ENCODE measurements at regions not wholly inside any gene's neighbourhood (a gene's known extent, or its start where the extent isn't known, plus 50 kb on each side); places are given as distances from the start of the nearest gene placed in this dataset.
"Not testable (repeated sequence)": the region's sequence is repeated elsewhere in the genome, so short reads cannot be mapped to it uniquely, and the experiment has no call there.

DNA sequence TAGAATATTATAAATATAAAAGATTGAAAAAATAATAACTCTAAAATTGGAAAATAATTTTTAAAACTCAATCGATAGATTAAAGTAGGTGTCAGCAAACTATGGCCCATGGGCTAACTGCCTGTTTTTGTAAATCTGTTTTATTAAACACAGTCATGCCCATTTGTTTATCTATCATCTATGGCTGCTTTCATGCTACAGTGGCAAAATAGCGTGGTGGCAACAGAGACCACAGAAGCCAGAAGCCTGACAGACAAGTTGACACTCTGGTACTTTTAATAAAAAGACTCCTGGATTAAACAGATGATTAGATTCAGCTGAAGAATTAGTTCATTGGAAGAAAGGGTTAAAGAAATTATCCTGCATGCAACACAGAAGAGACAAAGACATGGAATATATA is 400.7 kb upstream of the RORB start:
- no peak for DNase-seq (ENCODE audit: low spot score)
- H3K4me3 Mint-ChIP-seq: no peak overlapping the region
- H3K36me3 Mint-ChIP-seq: no peaks in the 10 kb centered on the region
- H3K27ac Mint-ChIP-seq: no peak overlapping the region
- no peak for ATAC-seq
- no peaks in the 10 kb centered on the region for H3K27me3 Mint-ChIP-seq
- no peaks in the 10 kb centered on the region for H3K4me1 Mint-ChIP-seq (ENCODE audit: low read depth in 2 of 2)
- no peaks in the 10 kb centered on the region for H3K9me3 Mint-ChIP-seq

DNA sequence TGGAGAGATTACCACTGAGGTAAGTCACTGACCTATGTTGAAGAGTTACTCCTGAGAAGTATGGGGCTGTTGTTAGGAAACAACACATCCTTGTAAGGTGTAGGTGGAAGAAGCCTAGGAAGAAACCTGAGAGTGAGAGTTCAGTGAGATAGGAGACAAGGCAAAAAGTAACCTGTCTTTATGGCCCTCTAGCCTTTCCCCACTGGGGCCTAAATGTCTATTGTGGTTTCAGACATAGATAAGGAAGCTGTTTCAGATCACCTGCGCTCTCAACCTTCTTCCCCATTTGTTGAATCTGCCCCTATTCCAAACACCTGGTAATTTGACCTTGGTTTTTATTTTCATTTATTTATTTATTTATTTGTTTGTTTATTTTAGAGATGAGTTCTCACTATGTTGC is 397.1 kb upstream of the RORB start:
- no peaks in the 10 kb centered on the region for H3K27me3 Mint-ChIP-seq
- peaks cover 7% of the 10 kb centered on the region for H3K36me3 Mint-ChIP-seq
- DNase-seq (ENCODE audit: low spot score) (no peak), ATAC-seq (no peak)
- no peak overlapping the region for H3K27ac Mint-ChIP-seq
- peaks cover 8% of the 10 kb centered on the region for H3K9me3 Mint-ChIP-seq
- H3K4me3 Mint-ChIP-seq: no peak overlapping the region
- H3K4me1 Mint-ChIP-seq (ENCODE audit: low read depth in 2 of 2): peaks cover 0 to 4% of the 10 kb centered on the region in 2 donors

DNA sequence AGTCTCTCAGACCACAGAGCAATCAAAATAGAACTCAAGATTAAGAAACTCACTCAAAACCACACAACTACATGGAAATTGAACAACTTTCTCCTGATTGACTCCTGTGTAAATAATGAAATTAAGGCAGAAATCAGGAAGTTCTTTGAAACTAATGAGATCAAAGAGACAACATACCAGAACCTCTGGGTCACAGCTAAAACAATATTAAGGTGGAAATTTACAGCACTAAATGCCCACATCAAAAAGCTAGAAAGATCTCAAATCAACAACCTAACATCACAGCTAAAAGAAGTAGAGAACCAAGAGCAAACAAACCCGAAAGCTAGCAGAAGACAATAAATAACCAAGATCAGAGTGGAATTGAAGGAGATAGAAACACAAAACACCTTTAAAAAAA is 395.0 kb upstream of the RORB start:
- not testable (repeated sequence) for H3K27me3 Mint-ChIP-seq; DNase-seq (ENCODE audit: low spot score); H3K36me3 Mint-ChIP-seq; H3K27ac Mint-ChIP-seq; H3K4me3 Mint-ChIP-seq; H3K4me1 Mint-ChIP-seq (ENCODE audit: low read depth in 2 of 2); ATAC-seq; H3K9me3 Mint-ChIP-seq

DNA sequence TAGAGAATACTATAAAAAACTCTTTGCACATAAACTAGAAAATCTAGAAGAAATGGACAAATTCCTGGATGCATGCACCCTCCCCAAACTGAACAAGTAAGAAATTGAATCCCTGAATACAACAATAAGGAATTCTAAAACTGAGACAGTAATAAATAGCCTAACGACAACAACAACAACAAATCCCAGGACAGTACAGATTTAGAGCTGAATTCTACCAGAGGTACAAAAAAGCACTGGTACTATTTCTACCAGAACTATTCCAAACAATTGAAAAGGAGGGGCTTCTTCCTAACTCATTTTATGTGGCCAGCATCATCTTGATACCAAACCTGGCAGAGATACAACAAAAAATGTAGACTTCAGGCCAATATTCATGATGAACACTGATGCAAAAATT is 394.4 kb upstream of the RORB start:
- Mint-ChIP-seq H3K4me3 (no peak overlapping the region), H3K4me1 (ENCODE audit: low read depth in 2 of 2) (peaks cover 0 to 4% of the 10 kb centered on the region in 2 donors), H3K27ac (no peak overlapping the region), H3K9me3 (peaks cover 8% of the 10 kb centered on the region), H3K36me3 (peaks cover 7% of the 10 kb centered on the region), H3K27me3 (no peaks in the 10 kb centered on the region)
- ATAC-seq: no peak
- no peak for DNase-seq (ENCODE audit: low spot score)

DNA sequence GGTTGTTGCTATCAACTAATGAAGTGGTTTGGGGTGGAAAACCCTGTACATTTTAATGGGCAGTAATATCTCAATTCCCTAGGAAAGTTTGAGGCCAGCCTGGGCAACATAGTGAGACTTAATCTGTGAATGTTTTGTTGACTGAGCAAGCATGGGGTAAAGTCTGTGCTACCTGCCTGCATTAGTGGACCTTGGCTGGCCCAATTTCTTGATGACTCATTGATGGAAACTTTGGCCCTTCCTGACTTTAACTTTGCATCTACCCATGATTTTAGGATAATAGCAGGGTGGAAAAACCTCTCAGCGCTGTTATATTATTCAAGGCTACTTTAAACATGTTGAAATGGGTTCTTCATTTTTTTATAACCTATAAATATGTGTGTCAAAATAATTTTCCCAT is 389.4 kb upstream of the RORB start:
- Mint-ChIP-seq H3K27me3 (no peaks in the 10 kb centered on the region), H3K9me3 (no peaks in the 10 kb centered on the region), H3K27ac (no peak overlapping the region), H3K36me3 (no peaks in the 10 kb centered on the region), H3K4me1 (ENCODE audit: low read depth in 2 of 2) (no peaks in the 10 kb centered on the region), H3K4me3 (no peak overlapping the region)
- DNase-seq (ENCODE audit: low spot score): no peak
- no peak for ATAC-seq

DNA sequence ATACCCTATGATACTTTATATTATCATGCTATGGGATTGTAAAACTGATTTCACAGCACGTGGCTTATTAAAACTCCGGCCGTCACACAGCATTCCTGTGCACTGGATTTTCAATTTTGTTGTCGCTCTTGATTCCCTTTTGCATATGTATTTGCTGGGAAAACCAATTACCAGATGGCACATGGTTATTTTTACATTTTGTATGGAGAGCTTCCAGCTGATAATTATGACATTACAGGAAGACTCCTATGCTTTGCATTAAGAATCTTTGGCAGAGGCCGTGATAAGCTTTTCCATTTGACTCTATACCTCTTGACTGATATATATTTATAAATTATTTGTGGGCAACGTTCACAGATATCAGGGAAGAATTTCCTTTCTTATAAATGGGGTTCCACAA is 381.2 kb upstream of the RORB start:
- Mint-ChIP-seq H3K27ac (no peak overlapping the region), H3K36me3 (peaks cover 4% of the 10 kb centered on the region), H3K9me3 (peaks cover 2% of the 10 kb centered on the region), H3K4me3 (no peak overlapping the region), H3K27me3 (no peaks in the 10 kb centered on the region), H3K4me1 (ENCODE audit: low read depth in 2 of 2) (peaks cover 11 to 23% of the 10 kb centered on the region in 2 donors)
- no peak for DNase-seq (ENCODE audit: low spot score)
- no peak for ATAC-seq

DNA sequence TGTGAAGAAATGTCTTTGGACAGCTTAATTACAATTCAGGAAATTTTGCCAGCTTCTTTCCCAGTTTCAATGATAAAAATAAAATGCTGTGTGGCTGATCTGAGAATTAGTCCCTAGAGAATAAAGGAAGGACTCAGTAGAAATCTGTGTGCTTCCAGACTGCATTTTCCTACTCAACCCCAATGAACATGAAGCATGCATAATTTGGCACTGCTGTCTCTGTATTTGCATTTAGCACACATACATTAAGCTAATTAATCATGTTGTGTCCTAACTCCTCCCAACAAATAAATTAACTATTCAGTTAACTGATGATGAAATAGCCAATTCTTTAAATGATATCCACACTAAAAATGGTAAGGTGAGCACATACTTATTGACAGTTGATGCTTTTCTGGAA is 380.0 kb upstream of the RORB start:
- peaks cover 3% of the 10 kb centered on the region for H3K9me3 Mint-ChIP-seq
- H3K4me1 Mint-ChIP-seq (ENCODE audit: low read depth in 2 of 2): peaks cover 13 to 29% of the 10 kb centered on the region in 2 donors
- H3K27ac Mint-ChIP-seq: peak overlapping the region in 1 of 2 donors; percentile 67
- ATAC-seq (no peak), DNase-seq (ENCODE audit: low spot score) (no peak)
- H3K4me3 Mint-ChIP-seq: peak overlapping the region; percentile 28
- peaks cover 4% of the 10 kb centered on the region for H3K36me3 Mint-ChIP-seq
- no peaks in the 10 kb centered on the region for H3K27me3 Mint-ChIP-seq

DNA sequence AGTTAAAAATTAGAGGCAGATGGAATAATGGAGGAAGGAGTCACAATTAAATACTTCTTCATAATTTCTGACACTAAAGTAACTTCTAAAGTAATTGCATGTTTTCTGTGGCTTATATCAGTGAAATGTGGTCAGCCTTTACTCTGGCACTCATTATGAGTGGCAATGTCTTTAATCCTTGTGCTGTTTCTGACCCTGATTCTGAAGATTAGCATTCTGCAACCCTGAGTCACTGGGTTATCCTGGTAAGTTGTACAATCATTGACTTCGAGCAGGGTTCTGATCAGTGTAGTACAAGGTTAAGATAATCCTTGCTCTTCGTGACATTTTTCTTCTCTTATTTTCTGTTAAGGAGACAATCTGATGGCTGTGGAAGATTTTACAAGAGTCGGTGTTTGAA is 379.4 kb upstream of the RORB start:
- DNase-seq (ENCODE audit: low spot score) (no peak), ATAC-seq (peak in 1 of 2 donors; percentile 57)
- H3K4me1 Mint-ChIP-seq (ENCODE audit: low read depth in 2 of 2): peaks cover 16 to 34% of the 10 kb centered on the region in 2 donors
- no peaks in the 10 kb centered on the region for H3K27me3 Mint-ChIP-seq
- H3K4me3 Mint-ChIP-seq: peak overlapping the region; percentile 28
- peaks cover 4% of the 10 kb centered on the region for H3K36me3 Mint-ChIP-seq
- peaks cover 6% of the 10 kb centered on the region for H3K9me3 Mint-ChIP-seq
- peak overlapping the region; percentile 48 to 67 for H3K27ac Mint-ChIP-seq

DNA sequence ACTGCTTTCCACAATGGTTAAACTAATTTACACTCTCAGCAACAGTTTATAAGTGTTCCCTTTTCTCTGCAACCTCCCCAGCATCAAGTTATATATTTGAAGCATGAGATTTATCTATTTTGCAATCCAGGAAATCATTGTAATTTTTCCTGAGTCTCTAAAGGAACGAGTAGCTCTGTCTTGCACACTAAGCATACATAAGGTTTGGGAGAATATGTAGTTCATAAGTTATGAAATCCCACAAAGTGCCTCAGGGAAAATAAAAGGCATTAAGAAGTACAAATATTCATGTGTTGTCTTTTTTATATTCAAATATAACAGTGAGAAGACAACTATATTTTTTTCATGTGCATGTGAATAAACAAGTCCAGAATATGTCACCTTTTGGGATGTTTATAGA is 377.1 kb upstream of the RORB start:
- no peak overlapping the region for H3K4me3 Mint-ChIP-seq
- peaks cover 4% of the 10 kb centered on the region for H3K36me3 Mint-ChIP-seq
- H3K27ac Mint-ChIP-seq: peak overlapping the region; percentile 47 to 67
- no peaks in the 10 kb centered on the region for H3K27me3 Mint-ChIP-seq
- H3K9me3 Mint-ChIP-seq: peaks cover 6% of the 10 kb centered on the region
- ATAC-seq (no peak), DNase-seq (ENCODE audit: low spot score) (no peak)
- peaks cover 18 to 36% of the 10 kb centered on the region in 2 donors for H3K4me1 Mint-ChIP-seq (ENCODE audit: low read depth in 2 of 2)

DNA sequence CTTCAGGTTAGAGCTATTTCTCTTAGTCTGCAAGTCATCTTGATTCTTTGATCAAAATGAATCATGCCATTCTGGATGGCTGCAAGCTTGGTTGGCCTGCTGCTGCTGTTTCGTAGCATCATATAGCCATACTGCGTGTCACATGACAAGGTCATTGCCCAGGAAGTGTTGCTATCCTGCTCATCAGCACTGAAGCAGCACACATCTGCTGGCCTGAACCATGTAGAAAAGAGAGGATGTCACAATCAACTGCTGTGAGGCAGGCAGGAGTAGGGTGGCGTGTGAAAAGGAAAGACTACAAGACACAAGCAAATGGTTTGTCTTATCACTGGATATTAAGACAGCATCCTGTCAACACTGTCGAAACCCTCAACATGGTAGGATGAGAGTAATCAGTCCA is 376.7 kb upstream of the RORB start:
- Mint-ChIP-seq H3K36me3 (peaks cover 4% of the 10 kb centered on the region), H3K4me3 (no peak overlapping the region), H3K27me3 (no peaks in the 10 kb centered on the region), H3K9me3 (peaks cover 6% of the 10 kb centered on the region), H3K4me1 (ENCODE audit: low read depth in 2 of 2) (peaks cover 18 to 36% of the 10 kb centered on the region in 2 donors), H3K27ac (peak overlapping the region; percentile 47 to 67)
- ATAC-seq: peak; percentile 70 to 83
- DNase-seq (ENCODE audit: low spot score): no peak

DNA sequence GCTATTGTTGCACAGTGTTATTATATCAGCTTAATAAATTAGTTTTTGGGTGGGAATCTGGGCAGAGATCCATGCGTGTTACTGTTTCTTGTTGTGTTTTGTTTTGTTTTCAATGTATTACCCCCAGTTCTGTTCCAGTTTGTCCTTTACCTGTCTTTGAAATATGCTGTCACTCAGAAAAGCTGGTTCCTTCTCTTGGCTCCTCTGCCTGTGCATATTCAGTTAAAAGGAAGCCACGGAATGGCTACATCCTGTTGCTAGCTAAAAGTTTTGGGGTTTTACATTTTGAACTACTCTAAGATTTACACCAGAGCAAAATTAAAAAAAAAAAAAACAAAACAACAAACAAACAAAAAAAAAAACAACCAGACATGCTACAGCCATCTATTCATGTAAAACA is 374.9 kb upstream of the RORB start:
- Mint-ChIP-seq H3K27me3 (no peaks in the 10 kb centered on the region), H3K36me3 (peaks cover 4% of the 10 kb centered on the region), H3K27ac (no peak overlapping the region), H3K9me3 (peaks cover 6% of the 10 kb centered on the region), H3K4me3 (no peak overlapping the region), H3K4me1 (ENCODE audit: low read depth in 2 of 2) (peaks cover 18 to 34% of the 10 kb centered on the region in 2 donors)
- DNase-seq (ENCODE audit: low spot score) (no peak), ATAC-seq (no peak)

DNA sequence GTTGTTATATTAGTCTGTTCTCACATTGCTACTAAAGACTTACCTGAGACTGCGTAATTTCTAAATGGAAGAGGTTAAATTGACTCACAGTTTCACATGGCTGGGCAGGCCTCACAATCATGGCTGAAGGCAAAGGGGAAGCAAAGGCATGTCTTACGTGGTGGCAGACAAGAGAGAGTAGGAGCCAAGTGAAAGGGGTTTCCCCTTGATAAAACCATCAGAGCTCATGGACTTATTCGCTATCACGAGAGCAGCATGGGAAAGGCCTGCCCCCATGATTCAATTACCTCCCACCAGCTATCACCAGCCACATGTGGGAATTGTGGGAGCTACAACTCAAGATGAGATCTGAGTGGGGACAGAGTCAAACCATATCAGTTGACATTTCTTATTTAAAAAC is 374.5 kb upstream of the RORB start:
- Mint-ChIP-seq H3K9me3 (peaks cover 6% of the 10 kb centered on the region), H3K4me3 (no peak overlapping the region), H3K27ac (no peak overlapping the region), H3K4me1 (ENCODE audit: low read depth in 2 of 2) (peaks cover 14 to 29% of the 10 kb centered on the region in 2 donors), H3K27me3 (no peaks in the 10 kb centered on the region), H3K36me3 (peaks cover 4% of the 10 kb centered on the region)
- no peak for DNase-seq (ENCODE audit: low spot score)
- ATAC-seq: no peak

DNA sequence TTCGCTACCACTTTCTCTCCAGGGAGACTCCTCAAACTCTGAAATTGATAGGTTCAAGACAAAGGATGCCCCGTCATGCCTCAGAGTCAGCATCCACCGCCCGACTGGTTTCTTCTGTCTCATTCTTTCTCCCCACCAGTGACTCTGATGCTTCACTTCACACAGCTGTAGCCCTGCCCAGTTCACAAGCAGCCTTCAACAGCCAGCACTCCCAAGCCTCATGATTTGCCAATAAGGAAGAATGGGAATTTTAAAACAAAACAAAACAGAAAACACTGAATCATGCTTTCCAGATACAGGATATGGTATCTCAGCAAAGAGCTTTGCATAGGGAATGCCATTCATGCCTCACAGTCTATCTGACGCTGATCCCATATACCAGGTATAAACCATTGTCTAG is 371.2 kb upstream of the RORB start:
- DNase-seq (ENCODE audit: low spot score) (no peak), ATAC-seq (no peak)
- Mint-ChIP-seq H3K27ac (no peak overlapping the region), H3K27me3 (no peaks in the 10 kb centered on the region), H3K4me1 (ENCODE audit: low read depth in 2 of 2) (peaks cover 7 to 13% of the 10 kb centered on the region in 2 donors), H3K36me3 (no peaks in the 10 kb centered on the region), H3K4me3 (no peak overlapping the region), H3K9me3 (peaks cover 4% of the 10 kb centered on the region)

DNA sequence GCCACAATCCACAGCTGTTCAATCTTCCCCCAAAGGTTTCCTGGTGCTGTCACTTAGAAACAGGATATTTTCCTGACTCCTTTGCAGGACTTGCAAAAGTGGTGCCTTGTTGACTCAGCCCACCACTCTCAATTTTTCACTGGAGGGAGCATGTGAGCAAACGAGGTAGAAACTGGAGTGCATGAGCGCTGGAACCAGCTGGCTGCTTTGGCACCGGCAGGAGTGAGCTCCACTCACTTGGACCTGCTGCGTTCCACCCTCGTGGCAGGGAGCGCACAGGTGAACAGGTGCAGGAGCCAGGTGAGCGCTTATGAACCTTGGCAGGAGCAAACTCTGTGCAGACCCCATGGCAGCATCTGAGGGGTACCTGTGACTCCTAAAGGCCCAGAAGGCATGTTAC is 364.1 kb upstream of the RORB start:
- Mint-ChIP-seq H3K27ac (no peak overlapping the region), H3K36me3 (no peaks in the 10 kb centered on the region), H3K9me3 (no peaks in the 10 kb centered on the region), H3K27me3 (no peaks in the 10 kb centered on the region), H3K4me1 (ENCODE audit: low read depth in 2 of 2) (no peaks in the 10 kb centered on the region), H3K4me3 (no peak overlapping the region)
- ATAC-seq: no peak
- no peak for DNase-seq (ENCODE audit: low spot score)

DNA sequence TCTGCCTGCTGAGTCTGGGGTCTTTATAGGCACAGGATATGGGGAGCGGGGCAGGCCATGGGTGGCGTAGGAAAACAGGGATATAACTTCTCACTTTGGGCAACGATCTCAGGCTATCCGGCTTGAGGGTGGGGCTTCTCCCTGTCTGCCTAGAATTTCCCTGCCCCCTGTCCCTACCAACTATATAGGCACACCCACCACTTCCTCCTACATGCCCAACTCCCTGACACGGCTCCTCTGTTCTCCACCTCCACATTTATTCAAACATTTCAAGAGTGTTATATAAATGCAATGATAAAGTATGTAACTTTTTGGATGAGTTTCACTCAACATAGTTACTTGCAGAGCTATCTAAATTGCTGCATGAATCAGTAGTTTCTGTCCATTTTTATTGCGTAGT is 363.2 kb upstream of the RORB start:
- Mint-ChIP-seq H3K36me3 (no peaks in the 10 kb centered on the region), H3K27me3 (no peaks in the 10 kb centered on the region), H3K4me1 (ENCODE audit: low read depth in 2 of 2) (no peaks in the 10 kb centered on the region), H3K27ac (no peak overlapping the region), H3K9me3 (no peaks in the 10 kb centered on the region), H3K4me3 (no peak overlapping the region)
- ATAC-seq: no peak
- DNase-seq (ENCODE audit: low spot score): no peak

All from natural killer cell treated with Interleukin-12 subunit alpha and Interleukin-12 subunit beta and Interleukin-15 and Interleukin-18, amount 100 ng/mL, for 72 hours (primary cell).